HL-60 (cell line): ENCODE measurements at regions not wholly inside any gene's neighbourhood (a gene's known extent, or its start where the extent isn't known, plus 50 kb on each side); places are given as distances from the start of the nearest gene placed in this dataset.

Experiments
- POLR2AphosphoS5 ChIP-seq: IDR thresholded peaks from 2 replicates; pipeline ENCODE4 v1.6.1; 2012; ENCODE audit warnings: low read depth
- TF ChIP-seq, protein P1 (sequence below): IDR thresholded peaks from one replicate; pipeline ENCODE4 v1.5.1; 2011; ENCODE audit warnings: low read length, control low read depth, inconsistent platforms; ENCODE audit not compliant: insufficient read depth
- TF ChIP-seq, protein P2 (sequence below): IDR thresholded peaks from 2 replicates; pipeline ENCODE4 v1.6.1; 2012; ENCODE audit warnings: low read depth; ENCODE audit not compliant: insufficient replicate concordance

DNA sequence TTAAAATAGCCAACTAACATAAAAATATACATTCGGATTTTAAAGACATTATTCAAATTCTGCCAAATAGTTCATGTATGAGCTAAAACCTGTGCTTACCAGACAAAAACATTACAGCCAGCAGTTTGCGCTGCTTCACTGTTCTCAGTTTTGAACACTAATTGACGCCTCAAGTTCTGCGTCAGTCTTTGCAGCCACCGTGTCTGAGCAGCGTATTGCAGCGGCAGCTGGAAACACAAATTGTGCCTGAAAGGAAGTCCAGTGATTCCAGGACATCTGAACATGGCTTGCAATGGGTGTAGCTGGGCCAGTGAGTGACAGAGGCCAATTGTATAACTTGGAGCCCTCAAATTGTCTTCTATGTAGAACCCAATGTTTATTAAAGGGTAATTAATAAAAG is 267.6 kb downstream of the TFCP2L1 start:
- TF ChIP-seq, protein P1, sequence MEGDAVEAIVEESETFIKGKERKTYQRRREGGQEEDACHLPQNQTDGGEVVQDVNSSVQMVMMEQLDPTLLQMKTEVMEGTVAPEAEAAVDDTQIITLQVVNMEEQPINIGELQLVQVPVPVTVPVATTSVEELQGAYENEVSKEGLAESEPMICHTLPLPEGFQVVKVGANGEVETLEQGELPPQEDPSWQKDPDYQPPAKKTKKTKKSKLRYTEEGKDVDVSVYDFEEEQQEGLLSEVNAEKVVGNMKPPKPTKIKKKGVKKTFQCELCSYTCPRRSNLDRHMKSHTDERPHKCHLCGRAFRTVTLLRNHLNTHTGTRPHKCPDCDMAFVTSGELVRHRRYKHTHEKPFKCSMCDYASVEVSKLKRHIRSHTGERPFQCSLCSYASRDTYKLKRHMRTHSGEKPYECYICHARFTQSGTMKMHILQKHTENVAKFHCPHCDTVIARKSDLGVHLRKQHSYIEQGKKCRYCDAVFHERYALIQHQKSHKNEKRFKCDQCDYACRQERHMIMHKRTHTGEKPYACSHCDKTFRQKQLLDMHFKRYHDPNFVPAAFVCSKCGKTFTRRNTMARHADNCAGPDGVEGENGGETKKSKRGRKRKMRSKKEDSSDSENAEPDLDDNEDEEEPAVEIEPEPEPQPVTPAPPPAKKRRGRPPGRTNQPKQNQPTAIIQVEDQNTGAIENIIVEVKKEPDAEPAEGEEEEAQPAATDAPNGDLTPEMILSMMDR: no peak
- no peak for TF ChIP-seq POLR2AphosphoS5
- TF ChIP-seq, protein P2, sequence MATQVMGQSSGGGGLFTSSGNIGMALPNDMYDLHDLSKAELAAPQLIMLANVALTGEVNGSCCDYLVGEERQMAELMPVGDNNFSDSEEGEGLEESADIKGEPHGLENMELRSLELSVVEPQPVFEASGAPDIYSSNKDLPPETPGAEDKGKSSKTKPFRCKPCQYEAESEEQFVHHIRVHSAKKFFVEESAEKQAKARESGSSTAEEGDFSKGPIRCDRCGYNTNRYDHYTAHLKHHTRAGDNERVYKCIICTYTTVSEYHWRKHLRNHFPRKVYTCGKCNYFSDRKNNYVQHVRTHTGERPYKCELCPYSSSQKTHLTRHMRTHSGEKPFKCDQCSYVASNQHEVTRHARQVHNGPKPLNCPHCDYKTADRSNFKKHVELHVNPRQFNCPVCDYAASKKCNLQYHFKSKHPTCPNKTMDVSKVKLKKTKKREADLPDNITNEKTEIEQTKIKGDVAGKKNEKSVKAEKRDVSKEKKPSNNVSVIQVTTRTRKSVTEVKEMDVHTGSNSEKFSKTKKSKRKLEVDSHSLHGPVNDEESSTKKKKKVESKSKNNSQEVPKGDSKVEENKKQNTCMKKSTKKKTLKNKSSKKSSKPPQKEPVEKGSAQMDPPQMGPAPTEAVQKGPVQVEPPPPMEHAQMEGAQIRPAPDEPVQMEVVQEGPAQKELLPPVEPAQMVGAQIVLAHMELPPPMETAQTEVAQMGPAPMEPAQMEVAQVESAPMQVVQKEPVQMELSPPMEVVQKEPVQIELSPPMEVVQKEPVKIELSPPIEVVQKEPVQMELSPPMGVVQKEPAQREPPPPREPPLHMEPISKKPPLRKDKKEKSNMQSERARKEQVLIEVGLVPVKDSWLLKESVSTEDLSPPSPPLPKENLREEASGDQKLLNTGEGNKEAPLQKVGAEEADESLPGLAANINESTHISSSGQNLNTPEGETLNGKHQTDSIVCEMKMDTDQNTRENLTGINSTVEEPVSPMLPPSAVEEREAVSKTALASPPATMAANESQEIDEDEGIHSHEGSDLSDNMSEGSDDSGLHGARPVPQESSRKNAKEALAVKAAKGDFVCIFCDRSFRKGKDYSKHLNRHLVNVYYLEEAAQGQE: no peak
